ENCODE measurements at regions not wholly inside any gene's neighbourhood (a gene's known extent, or its start where the extent isn't known, plus 50 kb on each side); places are given as distances from the start of the nearest gene placed in this dataset.

GRCh38 chr6:170149681-170150589 lies 140.9 kb downstream of the DLL1 start:
- Histone ChIP-seq H3K4me1 (peaks cover 15 to 42% (median 34%) of the 10 kb centered on the region in 4 donors), H3K4me3 (no peak overlapping the region), H3K27ac (no peak overlapping the region), H3K9me3 (no peaks in the 10 kb centered on the region), H3K27me3 (no peaks in the 10 kb centered on the region), H3K36me3 (no peaks in the 10 kb centered on the region)
- TF ChIP-seq EP300 (IDR thresholded peaks at IDR 0.05) (no peak), POLR2A (IDR thresholded peaks at IDR 0.05) (no peak), CTCF (IDR thresholded peaks at IDR 0.05) (no peak), POLR2AphosphoS5 (IDR thresholded peaks at IDR 0.05) (no peak)
- ATAC-seq (ENCODE audit: low FRiP score in 2 of 2) (no peak), DNase-seq (peak in 1 of 2 donors; percentile 58)
- WGBS, 2 donors = 87 to 89% methylated on average over 3 to 8 of the region's 9 CpGs

- WGBS, 2 donors = 72 to 73% methylated on average over 13 to 17 of the region's 17 CpGs
- Histone ChIP-seq H3K27me3 (no peaks in the 10 kb centered on the region), H3K9me3 (peaks cover 0 to 2% (median 0%) of the 10 kb centered on the region in 4 donors), H3K4me3 (no peak overlapping the region), H3K4me1 (peaks cover 15 to 42% (median 34%) of the 10 kb centered on the region in 4 donors), H3K36me3 (no peaks in the 10 kb centered on the region), H3K27ac (peak overlapping the region in 3 of 4 donors; percentile 38 to 54 (median 51))
- no peak for ATAC-seq (ENCODE audit: low FRiP score in 2 of 2)
- DNase-seq = peak in 1 of 2 donors; percentile 46
- TF ChIP-seq POLR2A (IDR thresholded peaks at IDR 0.05) = no peak
- TF ChIP-seq EP300 (IDR thresholded peaks at IDR 0.05) = no peak
- no peak for TF ChIP-seq POLR2AphosphoS5 (IDR thresholded peaks at IDR 0.05)
- TF ChIP-seq CTCF (IDR thresholded peaks at IDR 0.05) = no peak
Measured at GRCh38 chr6:170148709-170149470, 142.0 kb downstream of the DLL1 start.

GRCh38 chr6:170147832-170148708 lies 142.8 kb downstream of the DLL1 start:
- ATAC-seq (ENCODE audit: low FRiP score in 2 of 2) (peak; percentile 24 to 65), DNase-seq (peak; percentile 44 to 58)
- 27 to 29% methylated on average over 30 of the region's 30 CpGs for WGBS, 2 donors
- peak overlapping the region in 2 of 4 donors; percentile 3 to 19 for H3K4me3 ChIP-seq
- peaks cover 15 to 39% (median 30%) of the 10 kb centered on the region in 4 donors for H3K4me1 ChIP-seq
- peaks cover 0 to 4% (median 0%) of the 10 kb centered on the region in 4 donors for H3K9me3 ChIP-seq
- H3K27me3 ChIP-seq = no peaks in the 10 kb centered on the region
- H3K36me3 ChIP-seq = no peaks in the 10 kb centered on the region
- TF ChIP-seq POLR2AphosphoS5 (IDR thresholded peaks at IDR 0.05) (peak; percentile 51 to 52), POLR2A (IDR thresholded peaks at IDR 0.05) (no peak), CTCF (IDR thresholded peaks at IDR 0.05) (peak in 3 of 6 experiments; percentile 5 to 27 (median 25))
- peak overlapping the region; percentile 12 to 54 (median 46) for H3K27ac ChIP-seq

- H3K9me3 ChIP-seq = peaks cover 0 to 4% (median 0%) of the 10 kb centered on the region in 4 donors
- 72 to 77% methylated on average over 17 to 23 of the region's 23 CpGs for WGBS, 2 donors
- peaks cover 9 to 31% (median 22%) of the 10 kb centered on the region in 4 donors for H3K4me1 ChIP-seq
- H3K27me3 ChIP-seq = no peaks in the 10 kb centered on the region
- no peak for TF ChIP-seq CTCF (IDR thresholded peaks at IDR 0.05)
- TF ChIP-seq POLR2AphosphoS5 (IDR thresholded peaks at IDR 0.05) = no peak
- no peaks in the 10 kb centered on the region for H3K36me3 ChIP-seq
- DNase-seq (peak in 1 of 2 donors; percentile 47), ATAC-seq (ENCODE audit: low FRiP score in 2 of 2) (peak in 1 of 2 donors; percentile 4)
- H3K27ac ChIP-seq = peak overlapping the region; percentile 12 to 54 (median 46)
- no peak overlapping the region for H3K4me3 ChIP-seq
Measured at GRCh38 chr6:170147056-170147787, 143.7 kb downstream of the DLL1 start.

Data from upper lobe of left lung (tissue), 6 donors.